ENCODE measurements at regions not wholly inside any gene's neighbourhood (a gene's known extent, or its start where the extent isn't known, plus 50 kb on each side); places are given as distances from the start of the nearest gene placed in this dataset.

GRCh38 chr5:57831090-57831489, 348.5 kb upstream of the ACTBL2 start:
- TF ChIP-seq GATA2 (IDR thresholded peaks at IDR 0.05; ENCODE audit: low read depth, low read length) (no peak), GATA3 (IDR thresholded peaks at IDR 0.05; ENCODE audit: low read depth, low read length) (no peak)
